GM21786 (cell line): ENCODE measurements at regions not wholly inside any gene's neighbourhood (a gene's known extent, or its start where the extent isn't known, plus 50 kb on each side); places are given as distances from the start of the nearest gene placed in this dataset.

Experiments
- ATAC-seq: cut with Tn5 transposase; IDR thresholded peaks from one replicate; pipeline ENCODE4 v1.9.1; 2021; ENCODE audit not compliant: unreplicated experiment

- no peak for ATAC-seq
Measured at GRCh38 chr10:44301781-44302355, 83.0 kb downstream of the CXCL12 start.

GRCh38 chr10:44300666-44301649 is 83.9 kb downstream of the CXCL12 start:
- peak; percentile 78 for ATAC-seq

GRCh38 chr10:44298713-44299112 is 86.2 kb downstream of the CXCL12 start:
- no peak for ATAC-seq

- no peak for ATAC-seq
Measured at GRCh38 chr10:44297963-44298362, 86.9 kb downstream of the CXCL12 start.

- no peak for ATAC-seq
Measured at GRCh38 chr10:44295644-44296241, 89.2 kb downstream of the CXCL12 start.

GRCh38 chr10:44294726-44295412 is 90.0 kb downstream of the CXCL12 start:
- ATAC-seq = no peak

- no peak for ATAC-seq
Measured at GRCh38 chr10:44293842-44294241, 91.1 kb downstream of the CXCL12 start.

- no peak for ATAC-seq
Measured at GRCh38 chr10:44293306-44293778, 91.6 kb downstream of the CXCL12 start.

- no peak for ATAC-seq
Measured at GRCh38 chr10:44292390-44293002, 92.4 kb downstream of the CXCL12 start.

GRCh38 chr10:44291091-44291490 is 93.8 kb downstream of the CXCL12 start:
- ATAC-seq = no peak

- ATAC-seq = no peak
Measured at GRCh38 chr10:44289125-44289524, 95.8 kb downstream of the CXCL12 start.

- no peak for ATAC-seq
Measured at GRCh38 chr10:44287408-44287807, 97.5 kb downstream of the CXCL12 start.

- no peak for ATAC-seq
Measured at GRCh38 chr10:44284198-44285084, 100.5 kb downstream of the CXCL12 start.

GRCh38 chr10:44282626-44283300 is 102.1 kb downstream of the CXCL12 start:
- no peak for ATAC-seq

- no peak for ATAC-seq
Measured at GRCh38 chr10:44281662-44282061, 103.2 kb downstream of the CXCL12 start.

GRCh38 chr10:44281089-44281613 is 103.7 kb downstream of the CXCL12 start:
- no peak for ATAC-seq

GRCh38 chr10:44280226-44281014 is 104.5 kb downstream of the CXCL12 start:
- no peak for ATAC-seq
